Bronchial epithelial cell (primary cell): ENCODE measurements at regions not wholly inside any gene's neighbourhood (a gene's known extent, or its start where the extent isn't known, plus 50 kb on each side); places are given as distances from the start of the nearest gene placed in this dataset.
A peak's percentile ranks its signal among the peaks of the same experiment; 100 is the strongest.

ENCODE experiments used
- DNase-seq: peaks from one replicate; pipeline ENCODE4 v3.0.0-alpha.2; 2010; ENCODE audit warnings: low read depth
- FAIRE-seq: peaks from 2 replicates; lab custom pipeline; 2011; peaks lifted over from hg19 to GRCh38; lab: Jason Lieb, UNC
- H3K27me3 ChIP-seq: 2 replicates; pipeline ENCODE4 v1.5.1; 2011; ENCODE audit warnings: low read length; ENCODE audit not compliant: control insufficient read depth, insufficient read depth
- H3K36me3 ChIP-seq: 2 replicates; pipeline ENCODE4 v1.5.1; 2011; ENCODE audit warnings: low read length; ENCODE audit not compliant: control insufficient read depth, insufficient read depth
- H3K4me3 ChIP-seq: 2 replicates; pipeline ENCODE4 v1.5.1; 2011; ENCODE audit warnings: mild to moderate bottlenecking, low read depth, low read length, control low read depth
- TF ChIP-seq, protein P1 (sequence below): IDR thresholded peaks from 2 replicates; pipeline ENCODE4 v1.5.1; 2011; ENCODE audit warnings: mild to moderate bottlenecking, moderate library complexity, low read length, control low read depth, inconsistent platforms; ENCODE audit not compliant: insufficient read depth, severe bottlenecking

DNA sequence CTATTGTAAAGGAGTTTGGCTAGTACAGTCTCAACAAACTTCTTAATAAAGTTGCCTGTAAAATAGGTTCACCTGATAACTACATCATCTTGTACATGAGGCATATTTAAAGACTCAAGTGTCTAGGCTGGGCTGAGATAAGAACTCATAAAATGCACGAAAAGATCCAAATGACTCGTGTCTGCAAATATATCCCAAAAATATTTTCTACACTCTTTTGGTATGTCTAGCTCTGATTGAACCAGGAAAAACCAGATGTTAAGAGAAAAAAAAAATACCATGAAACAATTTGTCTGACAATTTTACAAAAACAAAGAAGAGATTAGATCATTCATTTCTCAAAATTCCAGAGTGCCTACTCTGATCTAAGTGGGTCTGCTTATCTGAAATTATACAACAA, 166.9 kb upstream of the OSR1 start:
- Histone ChIP-seq H3K36me3 (no peaks in the 10 kb centered on the region), H3K4me3 (no peak overlapping the region), H3K27me3 (no peaks in the 10 kb centered on the region)
- no peak for DNase-seq
- TF ChIP-seq, protein P1, sequence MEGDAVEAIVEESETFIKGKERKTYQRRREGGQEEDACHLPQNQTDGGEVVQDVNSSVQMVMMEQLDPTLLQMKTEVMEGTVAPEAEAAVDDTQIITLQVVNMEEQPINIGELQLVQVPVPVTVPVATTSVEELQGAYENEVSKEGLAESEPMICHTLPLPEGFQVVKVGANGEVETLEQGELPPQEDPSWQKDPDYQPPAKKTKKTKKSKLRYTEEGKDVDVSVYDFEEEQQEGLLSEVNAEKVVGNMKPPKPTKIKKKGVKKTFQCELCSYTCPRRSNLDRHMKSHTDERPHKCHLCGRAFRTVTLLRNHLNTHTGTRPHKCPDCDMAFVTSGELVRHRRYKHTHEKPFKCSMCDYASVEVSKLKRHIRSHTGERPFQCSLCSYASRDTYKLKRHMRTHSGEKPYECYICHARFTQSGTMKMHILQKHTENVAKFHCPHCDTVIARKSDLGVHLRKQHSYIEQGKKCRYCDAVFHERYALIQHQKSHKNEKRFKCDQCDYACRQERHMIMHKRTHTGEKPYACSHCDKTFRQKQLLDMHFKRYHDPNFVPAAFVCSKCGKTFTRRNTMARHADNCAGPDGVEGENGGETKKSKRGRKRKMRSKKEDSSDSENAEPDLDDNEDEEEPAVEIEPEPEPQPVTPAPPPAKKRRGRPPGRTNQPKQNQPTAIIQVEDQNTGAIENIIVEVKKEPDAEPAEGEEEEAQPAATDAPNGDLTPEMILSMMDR = no peak
- no peak for FAIRE-seq

DNA sequence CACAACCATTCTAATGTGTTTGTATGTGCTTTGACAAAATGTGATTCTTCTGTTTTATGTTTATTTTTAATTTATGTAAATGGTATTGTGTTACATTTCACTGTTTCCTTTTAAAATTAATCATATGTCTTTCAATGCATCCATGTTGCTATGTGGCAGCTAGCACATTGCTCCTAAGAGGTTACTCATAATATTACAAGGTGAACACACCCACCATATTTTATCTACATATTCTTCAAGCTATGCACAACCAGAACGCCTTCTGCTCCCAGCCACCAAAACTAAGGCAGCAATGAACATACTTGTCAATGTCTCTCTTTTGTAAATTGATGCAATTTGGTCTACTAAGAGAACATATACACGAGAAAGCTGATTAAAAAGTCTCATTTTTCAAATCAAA, 160.6 kb upstream of the OSR1 start:
- FAIRE-seq (no peak), DNase-seq (no peak)
- Histone ChIP-seq H3K27me3 (no peaks in the 10 kb centered on the region), H3K36me3 (no peaks in the 10 kb centered on the region), H3K4me3 (no peak overlapping the region)
- TF ChIP-seq, protein P1 = no peak

DNA sequence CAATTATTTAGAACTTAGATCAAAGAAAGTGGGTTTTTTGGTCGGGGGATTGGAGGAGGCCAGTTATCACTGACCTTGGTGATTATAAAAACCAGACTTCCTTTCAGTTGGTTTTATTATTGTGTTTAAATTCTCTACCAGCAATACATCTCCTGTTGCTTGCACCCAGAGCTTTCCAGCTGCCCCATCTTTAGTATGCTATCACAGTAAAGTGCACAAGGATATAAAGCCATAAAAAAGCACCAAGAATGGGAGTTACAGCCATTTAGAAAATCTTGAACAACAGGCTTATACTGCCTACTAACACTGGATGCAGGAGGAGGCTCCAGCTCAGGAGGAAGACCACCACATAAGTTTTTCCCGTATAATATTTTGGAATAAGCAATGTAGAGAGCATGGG, 148.7 kb upstream of the OSR1 start:
- H3K36me3 ChIP-seq = no peaks in the 10 kb centered on the region
- no peak overlapping the region for H3K4me3 ChIP-seq
- TF ChIP-seq, protein P1 = no peak
- FAIRE-seq (no peak), DNase-seq (no peak)
- H3K27me3 ChIP-seq = no peaks in the 10 kb centered on the region

DNA sequence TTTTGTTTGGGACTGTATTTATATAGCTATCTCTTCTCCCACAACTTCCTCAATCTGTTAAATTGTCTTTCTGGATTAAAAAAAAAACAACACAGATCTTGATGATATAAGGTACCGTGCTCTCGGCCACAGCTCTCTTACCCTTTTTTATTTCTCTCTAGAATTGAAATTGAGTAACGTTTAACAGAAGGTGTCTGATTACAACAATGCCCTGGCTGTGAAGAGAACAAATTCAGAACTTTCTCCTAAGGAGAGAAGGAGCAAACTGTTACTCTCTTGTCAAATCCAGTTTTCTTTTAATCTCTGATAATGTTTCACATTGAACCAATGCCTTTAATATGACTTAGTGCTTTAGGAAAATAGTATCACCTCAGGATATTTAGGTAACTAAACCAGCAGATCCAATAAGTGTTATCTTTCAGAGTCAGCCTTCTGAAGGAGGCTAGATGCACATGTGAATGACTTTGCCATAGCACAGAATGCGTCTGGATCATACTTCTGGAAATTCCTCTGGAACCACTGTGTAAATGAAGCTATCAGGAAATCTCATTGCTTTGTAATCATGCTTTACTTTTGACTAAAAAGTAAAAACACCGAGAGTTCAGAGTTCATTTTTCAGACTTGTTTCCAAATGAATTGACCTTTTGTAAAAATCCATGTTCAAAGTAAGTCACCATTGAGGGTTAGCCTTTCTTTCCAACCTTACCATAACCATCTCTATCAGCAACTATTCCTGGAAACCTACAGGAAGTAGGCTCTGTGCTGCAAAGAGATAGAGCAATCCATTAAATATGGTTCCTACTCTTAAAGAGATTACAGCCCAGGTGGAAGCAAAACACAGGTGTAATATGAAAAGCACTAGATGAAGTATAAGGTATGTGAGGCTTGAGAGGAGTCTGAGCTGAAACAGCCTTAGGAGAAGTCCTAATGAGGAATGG, 147.0 kb upstream of the OSR1 start:
- H3K36me3 ChIP-seq = no peaks in the 10 kb centered on the region
- no peak for FAIRE-seq
- TF ChIP-seq, protein P1 = no peak
- no peak overlapping the region for H3K4me3 ChIP-seq
- no peaks in the 10 kb centered on the region for H3K27me3 ChIP-seq
- DNase-seq = peak; percentile 17

DNA sequence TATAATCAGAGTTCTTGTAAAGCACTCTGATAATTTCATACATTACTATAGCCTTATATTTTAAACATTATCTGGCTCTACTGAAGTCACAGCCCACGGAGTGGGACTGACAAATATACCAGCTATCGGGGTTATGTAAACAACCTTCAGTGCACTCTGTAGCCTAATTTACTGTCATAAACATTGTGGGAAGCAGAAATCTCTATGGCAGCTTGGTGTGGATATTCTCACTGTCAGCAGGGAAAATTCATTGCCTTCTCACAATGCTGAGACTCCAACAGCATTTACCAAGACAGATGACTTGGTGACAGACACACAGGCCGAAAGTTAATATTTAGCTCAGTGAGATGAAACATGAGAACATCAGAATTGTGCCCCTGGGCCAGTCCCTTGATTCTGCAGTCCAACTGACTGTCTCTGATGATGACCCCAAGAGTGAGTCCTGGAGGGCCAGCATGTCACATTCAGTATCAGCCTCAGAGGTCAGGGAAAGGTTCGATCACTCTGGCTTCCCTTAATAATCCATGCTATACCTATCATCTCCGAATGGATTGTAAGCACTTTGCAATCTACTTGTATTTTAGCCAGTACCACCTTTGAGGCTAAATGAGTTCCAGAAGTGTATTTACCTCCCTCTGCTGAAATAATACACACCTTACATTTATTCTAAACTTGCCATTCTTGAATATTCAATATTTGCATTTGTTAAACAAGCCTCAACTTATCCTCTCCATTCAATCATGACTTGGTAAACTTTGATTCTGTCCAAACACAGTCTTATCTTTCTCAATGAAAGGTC, 146.2 kb upstream of the OSR1 start:
- TF ChIP-seq, protein P1 = no peak
- Histone ChIP-seq H3K27me3 (no peaks in the 10 kb centered on the region), H3K4me3 (no peak overlapping the region), H3K36me3 (no peaks in the 10 kb centered on the region)
- DNase-seq (peak; percentile 74), FAIRE-seq (peak; percentile 32)
